Fibroblast of lung (primary cell): ENCODE measurements at regions not wholly inside any gene's neighbourhood (a gene's known extent, or its start where the extent isn't known, plus 50 kb on each side); places are given as distances from the start of the nearest gene placed in this dataset.

ENCODE experiments used
- DNase-seq, 2 donors: peaks; one replicate each; pipeline versions ENCODE4 v3.0.0 to v3.0.0-alpha.2; 2010; ENCODE audit warnings: low read depth in 2 of 2
- H2AFZ ChIP-seq: 2 replicates; pipeline ENCODE4 v1.5.1; 2012; ENCODE audit warnings: low read length, control low read depth, inconsistent platforms
- H3K27ac ChIP-seq: 2 replicates; pipeline ENCODE4 v1.5.1; 2011; ENCODE audit warnings: low read length, control low read depth; ENCODE audit not compliant: insufficient read depth
- H3K27me3 ChIP-seq: 2 replicates; pipeline ENCODE4 v1.5.1; 2011; ENCODE audit warnings: mild to moderate bottlenecking, low read length; ENCODE audit not compliant: control insufficient read depth, insufficient read depth
- H3K36me3 ChIP-seq: 2 replicates; pipeline ENCODE4 v1.5.1; 2011; ENCODE audit warnings: low read length; ENCODE audit not compliant: control insufficient read depth, insufficient read depth
- H3K4me1 ChIP-seq: 2 replicates; pipeline ENCODE4 v1.5.1; 2011; ENCODE audit warnings: low read length; ENCODE audit not compliant: control insufficient read depth, insufficient read depth; ENCODE audit errors: extremely low read depth
- H3K4me2 ChIP-seq: 2 replicates; pipeline ENCODE4 v1.5.1; 2011; ENCODE audit warnings: low read length, control low read depth; ENCODE audit not compliant: insufficient read depth; ENCODE audit errors: extremely low read depth
- H3K4me3 ChIP-seq, 4 experiments: fragments of 200-600 bp in 1 of 4; sonication (generic) in 1 of 4; replicated peaks in 1 of 4; 2 replicates each; pipeline ENCODE4 v1.5.1; 2011 to 2016; ENCODE audit warnings: low read length in 4 of 4, low read depth in 3 of 4, mild to moderate bottlenecking in 3 of 4, control low read depth in 2 of 4, inconsistent platforms in 1 of 4, mixed read lengths in 1 of 4; ENCODE audit not compliant: insufficient read depth in 1 of 4; ENCODE audit errors: control extremely low read depth in 1 of 4
- H3K79me2 ChIP-seq: 2 replicates; pipeline ENCODE4 v1.5.1; 2012; ENCODE audit warnings: mild to moderate bottlenecking, low read length, inconsistent platforms; ENCODE audit not compliant: control insufficient read depth, insufficient read depth
- H3K9ac ChIP-seq: 2 replicates; pipeline ENCODE4 v1.5.1; 2011; ENCODE audit warnings: mild to moderate bottlenecking, low read length, control low read depth; ENCODE audit not compliant: insufficient read depth
- H3K9me3 ChIP-seq: 2 replicates; pipeline ENCODE4 v1.5.1; 2012; ENCODE audit warnings: low read depth, low read length; ENCODE audit not compliant: control insufficient read depth, insufficient read depth
- H4K20me1 ChIP-seq: 2 replicates; pipeline ENCODE4 v1.5.1; 2011; ENCODE audit warnings: low read length; ENCODE audit not compliant: control insufficient read depth, insufficient read depth; ENCODE audit errors: extremely low read depth
- EZH2 ChIP-seq: IDR thresholded peaks from 2 replicates; pipeline ENCODE4 v1.5.1; 2012; ENCODE audit warnings: low read length, control low read depth, mild to moderate bottlenecking; ENCODE audit errors: missing control alignments
- TF ChIP-seq, protein P1 (sequence below), 2 donors: IDR thresholded peaks in 1 of 2; conservative IDR thresholded peaks in 1 of 2; 1 replicate in 1 of 2; 2 replicates in 1 of 2; pipeline ENCODE4 v1.5.1; 2011 to 2012; ENCODE audit warnings: low read length in 2 of 2, control low read depth in 1 of 2, inconsistent platforms in 1 of 2, low read depth in 1 of 2, mild to moderate bottlenecking in 1 of 2

DNA sequence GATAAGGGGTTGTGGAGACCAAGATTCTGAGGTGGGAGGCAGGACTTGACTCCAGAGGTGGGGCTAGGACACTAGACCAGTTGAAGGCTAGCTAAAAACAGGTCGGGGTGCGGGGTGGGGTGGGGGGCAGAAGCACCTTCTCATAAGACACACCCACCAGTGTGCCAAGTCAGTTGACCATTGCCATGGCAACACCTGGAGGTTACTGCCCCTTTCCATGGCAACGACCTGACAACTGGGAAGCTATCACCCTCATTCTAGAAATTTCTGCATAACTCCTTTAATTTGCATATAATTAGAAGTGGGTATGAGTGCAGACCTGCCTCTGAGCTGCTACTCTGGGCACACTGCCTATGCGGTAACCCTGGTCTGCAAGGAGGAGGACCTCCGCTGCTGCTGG, 53.9 kb upstream of the ALOX12 start:
- TF ChIP-seq, protein P1, sequence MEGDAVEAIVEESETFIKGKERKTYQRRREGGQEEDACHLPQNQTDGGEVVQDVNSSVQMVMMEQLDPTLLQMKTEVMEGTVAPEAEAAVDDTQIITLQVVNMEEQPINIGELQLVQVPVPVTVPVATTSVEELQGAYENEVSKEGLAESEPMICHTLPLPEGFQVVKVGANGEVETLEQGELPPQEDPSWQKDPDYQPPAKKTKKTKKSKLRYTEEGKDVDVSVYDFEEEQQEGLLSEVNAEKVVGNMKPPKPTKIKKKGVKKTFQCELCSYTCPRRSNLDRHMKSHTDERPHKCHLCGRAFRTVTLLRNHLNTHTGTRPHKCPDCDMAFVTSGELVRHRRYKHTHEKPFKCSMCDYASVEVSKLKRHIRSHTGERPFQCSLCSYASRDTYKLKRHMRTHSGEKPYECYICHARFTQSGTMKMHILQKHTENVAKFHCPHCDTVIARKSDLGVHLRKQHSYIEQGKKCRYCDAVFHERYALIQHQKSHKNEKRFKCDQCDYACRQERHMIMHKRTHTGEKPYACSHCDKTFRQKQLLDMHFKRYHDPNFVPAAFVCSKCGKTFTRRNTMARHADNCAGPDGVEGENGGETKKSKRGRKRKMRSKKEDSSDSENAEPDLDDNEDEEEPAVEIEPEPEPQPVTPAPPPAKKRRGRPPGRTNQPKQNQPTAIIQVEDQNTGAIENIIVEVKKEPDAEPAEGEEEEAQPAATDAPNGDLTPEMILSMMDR (conservative IDR thresholded peaks at IDR 0.05 in 1 of 2, IDR thresholded peaks at IDR 0.05 in 1 of 2; ENCODE audit: low read depth in 1 of 2, low read length in 2 of 2) = no peak
- no peak for TF ChIP-seq EZH2

DNA sequence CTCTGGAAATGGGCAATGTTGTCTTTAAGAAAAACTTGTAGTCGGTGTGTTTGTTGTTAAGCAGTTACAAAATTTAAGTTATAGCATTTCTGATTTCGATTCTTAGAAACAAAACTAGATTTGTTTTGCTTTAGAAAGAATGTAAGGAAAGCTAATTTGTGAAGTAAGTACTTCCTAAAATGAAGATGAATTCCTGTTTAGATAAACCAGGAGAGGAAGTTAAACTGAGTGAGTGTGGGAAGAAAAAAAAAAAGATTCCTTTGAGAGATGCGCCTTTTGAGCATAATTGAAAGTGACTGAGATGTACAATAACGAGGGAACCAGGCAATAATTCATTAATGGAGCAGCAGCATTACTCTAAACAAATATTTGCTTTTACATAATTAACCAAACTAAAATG, 52.4 kb upstream of the ALOX12 start:
- H3K9ac ChIP-seq = no peak overlapping the region
- no peak overlapping the region for H3K4me3 ChIP-seq
- no peak overlapping the region for H3K27ac ChIP-seq
- no peaks in the 10 kb centered on the region for H4K20me1 ChIP-seq
- no peak for TF ChIP-seq EZH2
- TF ChIP-seq, protein P1 (conservative IDR thresholded peaks at IDR 0.05 in 1 of 2, IDR thresholded peaks at IDR 0.05 in 1 of 2; ENCODE audit: low read depth in 1 of 2, low read length in 2 of 2) = no peak
- no peaks in the 10 kb centered on the region for H3K36me3 ChIP-seq
- no peaks in the 10 kb centered on the region for H3K9me3 ChIP-seq
- no peak overlapping the region for H3K4me2 ChIP-seq
- H3K79me2 ChIP-seq = no peaks in the 10 kb centered on the region
- no peaks in the 10 kb centered on the region for H3K4me1 ChIP-seq
- DNase-seq = no peak
- H3K27me3 ChIP-seq = no peaks in the 10 kb centered on the region
- H2AFZ ChIP-seq = no peak overlapping the region

More for the DNA sequence above, 53.9 kb upstream of the ALOX12 start:
- H3K36me3 ChIP-seq = no peaks in the 10 kb centered on the region
- no peak overlapping the region for H3K9ac ChIP-seq
- no peak overlapping the region for H3K4me2 ChIP-seq
- no peaks in the 10 kb centered on the region for H3K27me3 ChIP-seq
- no peak for DNase-seq
- H3K4me1 ChIP-seq = no peaks in the 10 kb centered on the region
- no peaks in the 10 kb centered on the region for H3K9me3 ChIP-seq
- no peak overlapping the region for H3K27ac ChIP-seq
- H2AFZ ChIP-seq = no peak overlapping the region
- H4K20me1 ChIP-seq = no peaks in the 10 kb centered on the region
- no peak overlapping the region for H3K4me3 ChIP-seq
- H3K79me2 ChIP-seq = no peaks in the 10 kb centered on the region
